RKO (cell line): ENCODE measurements at regions not wholly inside any gene's neighbourhood (a gene's known extent, or its start where the extent isn't known, plus 50 kb on each side); places are given as distances from the start of the nearest gene placed in this dataset.
"Not testable (repeated sequence)": the region's sequence is repeated elsewhere in the genome, so short reads cannot be mapped to it uniquely, and the experiment has no call there.

ENCODE experiments used
- DNase-seq: peaks from one replicate; pipeline ENCODE4 v3.0.0-alpha.2; 2016; ENCODE audit warnings: low spot score

DNA sequence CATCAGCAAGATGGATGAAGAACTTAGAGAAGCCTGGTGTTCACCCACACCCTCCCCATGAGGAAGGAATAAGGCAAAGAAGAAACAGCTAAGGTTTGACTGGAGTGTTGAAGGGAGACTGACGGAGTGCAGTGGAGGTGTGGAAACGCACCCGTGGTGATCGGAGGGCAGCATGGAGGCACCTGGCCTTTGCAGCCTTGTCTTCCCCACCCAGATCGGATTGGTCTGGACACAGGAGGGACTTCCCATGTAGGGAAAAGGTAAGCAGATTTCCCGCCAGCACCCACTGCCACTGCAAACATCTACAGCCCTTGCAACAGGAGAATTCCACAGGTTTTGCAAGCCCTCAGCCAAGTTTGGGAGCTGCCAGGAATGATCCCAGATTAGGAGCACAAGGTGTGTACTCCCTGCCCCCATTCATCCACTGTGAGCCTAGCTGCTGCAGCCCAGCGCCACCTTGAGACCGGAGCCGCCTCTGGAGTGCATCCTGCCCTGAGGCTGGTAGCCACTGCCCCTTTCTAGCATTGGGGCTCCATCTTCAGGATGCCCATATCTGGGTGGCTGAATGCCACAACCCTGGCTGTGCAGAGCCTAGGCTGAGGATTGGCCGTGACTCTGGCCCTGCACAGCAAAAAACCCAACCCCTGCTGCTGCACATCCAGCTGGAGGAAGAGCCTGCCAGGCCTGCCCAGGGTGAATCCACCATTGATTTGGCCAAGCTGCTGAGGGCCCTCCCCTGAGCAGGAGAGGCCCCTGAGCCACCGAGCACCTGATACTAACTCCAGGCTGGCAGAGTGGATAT, 411.1 kb downstream of the TMEM121 start:
- DNase-seq = no peak

DNA sequence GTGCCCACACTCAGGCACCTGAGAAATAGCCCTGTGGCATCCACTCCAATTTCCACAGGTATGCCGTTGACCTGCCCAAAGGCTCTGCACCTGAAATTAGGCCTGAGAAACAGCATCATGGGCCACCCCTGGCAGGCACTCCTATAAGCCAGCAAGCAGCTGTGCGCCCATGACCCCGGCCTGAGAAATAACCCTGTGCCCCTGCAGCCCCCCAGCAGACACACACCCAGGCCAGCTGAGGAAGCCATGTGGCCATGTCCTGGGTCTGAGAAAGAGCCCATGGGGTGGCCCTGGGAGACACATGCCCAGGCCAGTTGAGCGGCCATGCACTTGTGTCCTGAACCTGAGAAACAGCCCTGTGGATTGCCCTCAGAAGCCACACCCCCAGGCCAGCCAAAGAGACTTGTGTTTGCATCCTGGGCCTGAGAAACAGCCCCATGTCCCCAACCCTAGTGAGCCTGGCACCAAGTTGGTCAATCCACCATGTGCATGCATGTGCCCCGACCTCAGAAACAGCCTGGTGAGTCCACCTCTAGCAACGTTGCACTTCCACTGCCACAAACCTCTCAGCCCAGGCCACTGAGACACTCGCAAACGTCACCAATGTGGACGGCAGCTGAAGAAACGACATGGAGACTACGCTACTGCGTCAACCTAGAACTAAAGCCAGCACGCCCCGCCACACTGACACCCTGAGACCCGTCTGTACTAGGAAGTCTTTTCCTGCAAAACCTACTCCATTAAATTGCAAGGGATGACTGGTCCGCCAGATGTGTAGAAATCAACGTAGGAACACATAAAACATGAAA, 411.9 kb downstream of the TMEM121 start:
- no peak for DNase-seq

DNA sequence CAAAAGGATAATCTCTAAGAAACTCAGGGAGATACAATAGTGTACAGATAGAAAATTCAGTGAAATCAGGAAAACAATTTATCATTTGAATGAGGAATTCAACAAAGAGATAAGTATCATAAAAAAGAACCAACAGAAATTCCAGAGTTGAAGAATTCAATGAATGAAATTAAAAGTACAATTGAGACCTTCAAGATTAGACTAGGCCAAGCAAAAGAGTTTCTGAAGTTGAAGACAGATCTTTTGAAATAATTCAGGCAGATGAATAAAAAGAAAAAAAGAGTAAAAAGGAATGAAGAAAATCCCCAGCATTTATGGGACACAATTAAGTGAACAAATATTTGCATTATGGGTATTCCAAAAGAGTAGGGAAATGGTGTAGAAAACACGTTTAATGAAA, 412.6 kb downstream of the TMEM121 start:
- DNase-seq = no peak

DNA sequence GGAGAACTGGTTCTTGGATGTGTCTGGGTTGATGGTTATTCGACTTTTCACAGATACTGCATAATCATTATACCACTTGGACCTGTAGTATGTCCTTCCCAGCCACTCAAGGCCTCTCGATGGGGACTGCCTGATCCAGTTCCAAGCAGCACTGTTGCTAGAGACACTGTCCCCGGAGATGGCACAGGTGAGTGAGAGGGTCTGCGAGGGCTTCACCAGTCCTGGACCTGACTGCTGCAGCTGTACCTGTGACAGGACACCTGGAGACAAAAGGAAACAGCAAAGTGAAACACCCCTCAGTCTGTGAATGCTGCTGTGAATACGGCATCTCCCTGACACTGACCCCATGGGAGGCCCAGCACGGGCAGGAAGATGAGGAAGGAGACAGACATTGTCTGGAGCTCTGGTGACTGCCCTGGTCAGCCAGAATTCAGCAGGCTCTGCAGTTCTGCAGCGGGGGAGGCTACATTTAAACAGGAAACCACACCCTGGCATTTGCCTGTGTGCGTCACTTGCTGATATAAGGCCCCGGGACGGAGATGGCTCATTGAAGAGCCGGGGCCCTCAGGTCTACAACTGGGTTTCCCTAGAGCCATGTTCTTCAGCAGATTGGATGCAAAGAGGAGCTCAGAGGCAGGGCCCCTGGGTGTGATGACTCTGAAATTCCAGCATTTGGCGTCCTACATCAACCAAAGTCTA, 413.6 kb downstream of the TMEM121 start:
- no peak for DNase-seq

GRCh38 chr14:105940534-105941225, 414.3 kb downstream of the TMEM121 start:
- DNase-seq = no peak

GRCh38 chr14:105941226-105942166, 415.1 kb downstream of the TMEM121 start:
- no peak for DNase-seq

DNA sequence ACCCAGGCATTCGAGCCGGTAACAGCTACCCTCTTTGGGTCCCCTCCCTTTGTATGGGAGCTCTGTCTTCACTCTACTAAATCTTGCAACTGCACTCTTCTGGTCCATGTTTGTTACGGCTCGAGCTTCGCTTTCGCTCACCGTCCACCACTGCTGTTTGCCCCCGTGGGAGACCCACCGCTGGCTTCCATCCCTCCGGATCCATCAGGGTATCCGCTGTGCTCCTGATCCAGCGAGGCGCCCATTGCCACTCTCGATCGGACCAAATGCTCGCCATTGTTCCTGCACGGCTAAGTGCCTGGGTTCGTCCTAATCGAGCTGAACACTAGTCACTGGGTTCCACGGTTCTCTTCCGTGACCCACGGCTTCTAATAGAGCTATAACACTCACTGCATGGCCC, 416.3 kb downstream of the TMEM121 start:
- DNase-seq = not testable (repeated sequence)

- no peak for DNase-seq
Measured at GRCh38 chr14:105943973-105944602, 417.7 kb downstream of the TMEM121 start.

- DNase-seq = peak; percentile 79
Measured at GRCh38 chr14:105944632-105945610, 418.5 kb downstream of the TMEM121 start.

GRCh38 chr14:105945896-105946295, 419.5 kb downstream of the TMEM121 start:
- peak; percentile 12 for DNase-seq

GRCh38 chr14:105947599-105947998, 421.2 kb downstream of the TMEM121 start:
- DNase-seq = no peak

GRCh38 chr14:105948955-105949354, 422.6 kb downstream of the TMEM121 start:
- DNase-seq = not testable (repeated sequence)

DNA sequence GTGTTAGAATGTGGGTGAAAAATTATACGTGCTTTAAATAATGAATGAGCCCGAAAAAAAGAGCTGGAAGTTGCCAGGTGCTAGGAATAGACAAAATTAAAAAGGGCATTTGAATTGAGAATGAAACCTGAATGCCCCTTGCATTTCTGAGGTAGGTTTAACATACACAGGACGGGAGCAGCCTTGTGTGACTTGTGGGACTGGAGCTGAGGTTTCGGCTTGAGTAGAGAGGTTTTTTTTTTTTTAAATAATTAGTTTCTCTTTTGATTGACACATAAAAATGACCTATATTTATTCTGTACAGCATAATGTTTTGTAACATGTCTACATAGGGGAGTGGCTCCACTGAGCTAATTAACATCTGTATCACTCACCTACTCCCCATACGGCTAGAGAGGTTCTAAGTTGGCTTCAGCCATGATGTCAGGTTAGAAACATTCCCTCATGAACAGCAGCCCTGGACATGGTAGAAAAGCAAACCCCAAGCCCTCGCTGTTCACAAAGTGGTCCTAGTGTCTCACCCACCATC, 424.0 kb downstream of the TMEM121 start:
- not testable (repeated sequence) for DNase-seq

DNA sequence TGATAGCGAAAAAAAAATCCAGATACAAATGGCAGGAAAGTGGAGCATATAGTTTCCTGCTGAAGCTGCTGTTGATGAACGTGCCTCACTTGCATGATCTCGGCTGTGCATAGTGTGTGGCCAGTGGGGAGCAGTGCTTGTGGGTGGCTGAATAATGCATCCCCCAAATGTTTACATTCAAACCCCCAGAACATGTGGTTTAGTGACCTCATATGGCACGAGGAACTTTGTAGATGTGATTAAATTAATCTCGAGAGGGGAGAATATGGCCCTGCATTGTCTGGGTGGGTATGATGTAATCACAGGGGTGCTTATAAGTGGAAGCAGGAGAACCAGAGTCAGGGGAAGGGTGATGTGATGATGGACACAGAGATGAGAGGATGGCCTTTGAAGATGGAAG, 425.0 kb downstream of the TMEM121 start:
- no peak for DNase-seq

- DNase-seq = no peak
Measured at GRCh38 chr14:105952222-105952621, 425.8 kb downstream of the TMEM121 start.

GRCh38 chr14:105952826-105953225, 426.4 kb downstream of the TMEM121 start:
- no peak for DNase-seq

GRCh38 chr14:105961625-105962024, 435.2 kb downstream of the TMEM121 start:
- DNase-seq = not testable (repeated sequence)

GRCh38 chr14:105962532-105962931, 436.1 kb downstream of the TMEM121 start:
- DNase-seq = no peak

- DNase-seq = no peak
Measured at GRCh38 chr14:105968291-105968690, 441.9 kb downstream of the TMEM121 start.
